ENCODE measurements at regions not wholly inside any gene's neighbourhood (a gene's known extent, or its start where the extent isn't known, plus 50 kb on each side); places are given as distances from the start of the nearest gene placed in this dataset.

- TF ChIP-seq RFX5 (IDR thresholded peaks at IDR 0.05; ENCODE audit: low read length) (no peak), TCF12 (IDR thresholded peaks at IDR 0.05) (no peak), GATA2 (CRISPR knock-in tag; IDR thresholded peaks at IDR 0.05) (no peak), NFIC (IDR thresholded peaks at IDR 0.05; ENCODE audit: borderline replicate concordance) (no peak), FOSL2 (IDR thresholded peaks at IDR 0.05; ENCODE audit: borderline replicate concordance, low read depth) (no peak), SMC3 (IDR thresholded peaks at IDR 0.05; ENCODE audit: low read depth, low read length) (no peak)
- TF ChIP-seq, protein P1, sequence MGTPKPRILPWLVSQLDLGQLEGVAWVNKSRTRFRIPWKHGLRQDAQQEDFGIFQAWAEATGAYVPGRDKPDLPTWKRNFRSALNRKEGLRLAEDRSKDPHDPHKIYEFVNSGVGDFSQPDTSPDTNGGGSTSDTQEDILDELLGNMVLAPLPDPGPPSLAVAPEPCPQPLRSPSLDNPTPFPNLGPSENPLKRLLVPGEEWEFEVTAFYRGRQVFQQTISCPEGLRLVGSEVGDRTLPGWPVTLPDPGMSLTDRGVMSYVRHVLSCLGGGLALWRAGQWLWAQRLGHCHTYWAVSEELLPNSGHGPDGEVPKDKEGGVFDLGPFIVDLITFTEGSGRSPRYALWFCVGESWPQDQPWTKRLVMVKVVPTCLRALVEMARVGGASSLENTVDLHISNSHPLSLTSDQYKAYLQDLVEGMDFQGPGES (IDR thresholded peaks at IDR 0.05; ENCODE audit: low read depth, low read length): no peak
Measured at GRCh38 chr16:58842156-58842555, 108.0 kb upstream of the GOT2 start (continued).

DNA sequence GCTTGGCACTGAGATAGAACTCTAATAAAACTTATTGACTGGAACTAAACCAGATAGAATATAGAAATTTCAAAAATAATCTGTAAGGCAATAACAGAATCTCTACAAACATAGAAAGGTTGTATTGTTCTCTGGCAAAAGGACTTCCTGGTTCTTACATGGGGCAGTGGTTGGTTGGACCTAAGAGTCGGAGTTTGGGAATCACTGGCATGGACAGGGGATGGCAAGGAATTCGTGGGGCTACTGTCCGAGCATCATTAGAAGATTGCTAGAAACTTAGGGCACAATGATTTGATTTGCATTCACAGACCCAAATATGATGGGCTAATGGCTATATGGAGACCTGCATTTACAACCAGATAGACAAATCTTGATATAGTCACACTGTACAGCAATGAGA lies 103.8 kb upstream of the GOT2 start:
- no peak for DNase-seq
- no peak for TF ChIP-seq USF1 (IDR thresholded peaks at IDR 0.05; ENCODE audit: borderline replicate concordance, low read depth)
- TF ChIP-seq, protein P2, sequence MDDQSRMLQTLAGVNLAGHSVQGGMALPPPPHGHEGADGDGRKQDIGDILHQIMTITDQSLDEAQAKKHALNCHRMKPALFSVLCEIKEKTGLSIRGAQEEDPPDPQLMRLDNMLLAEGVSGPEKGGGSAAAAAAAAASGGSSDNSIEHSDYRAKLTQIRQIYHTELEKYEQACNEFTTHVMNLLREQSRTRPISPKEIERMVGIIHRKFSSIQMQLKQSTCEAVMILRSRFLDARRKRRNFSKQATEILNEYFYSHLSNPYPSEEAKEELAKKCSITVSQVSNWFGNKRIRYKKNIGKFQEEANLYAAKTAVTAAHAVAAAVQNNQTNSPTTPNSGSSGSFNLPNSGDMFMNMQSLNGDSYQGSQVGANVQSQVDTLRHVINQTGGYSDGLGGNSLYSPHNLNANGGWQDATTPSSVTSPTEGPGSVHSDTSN (IDR thresholded peaks at IDR 0.05): no peak
- TF ChIP-seq TCF12 (IDR thresholded peaks at IDR 0.05): no peak
- no peak for TF ChIP-seq RFX5 (IDR thresholded peaks at IDR 0.05; ENCODE audit: low read length)
- TF ChIP-seq, protein P3, sequence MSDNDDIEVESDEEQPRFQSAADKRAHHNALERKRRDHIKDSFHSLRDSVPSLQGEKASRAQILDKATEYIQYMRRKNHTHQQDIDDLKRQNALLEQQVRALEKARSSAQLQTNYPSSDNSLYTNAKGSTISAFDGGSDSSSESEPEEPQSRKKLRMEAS (IDR thresholded peaks at IDR 0.05; ENCODE audit: low read depth): no peak
- TF ChIP-seq TEAD4 (IDR thresholded peaks at IDR 0.05; ENCODE audit: borderline replicate concordance, insufficient read depth): no peak
- no peak for TF ChIP-seq USF2 (IDR thresholded peaks at IDR 0.05; ENCODE audit: borderline replicate concordance, low read depth, low read length)
- no peak for TF ChIP-seq FOXM1 (IDR thresholded peaks at IDR 0.05; ENCODE audit: low read depth)
- no peak for TF ChIP-seq MXI1 (IDR thresholded peaks at IDR 0.05; ENCODE audit: low read depth, low read length)
- TF ChIP-seq, protein P4, sequence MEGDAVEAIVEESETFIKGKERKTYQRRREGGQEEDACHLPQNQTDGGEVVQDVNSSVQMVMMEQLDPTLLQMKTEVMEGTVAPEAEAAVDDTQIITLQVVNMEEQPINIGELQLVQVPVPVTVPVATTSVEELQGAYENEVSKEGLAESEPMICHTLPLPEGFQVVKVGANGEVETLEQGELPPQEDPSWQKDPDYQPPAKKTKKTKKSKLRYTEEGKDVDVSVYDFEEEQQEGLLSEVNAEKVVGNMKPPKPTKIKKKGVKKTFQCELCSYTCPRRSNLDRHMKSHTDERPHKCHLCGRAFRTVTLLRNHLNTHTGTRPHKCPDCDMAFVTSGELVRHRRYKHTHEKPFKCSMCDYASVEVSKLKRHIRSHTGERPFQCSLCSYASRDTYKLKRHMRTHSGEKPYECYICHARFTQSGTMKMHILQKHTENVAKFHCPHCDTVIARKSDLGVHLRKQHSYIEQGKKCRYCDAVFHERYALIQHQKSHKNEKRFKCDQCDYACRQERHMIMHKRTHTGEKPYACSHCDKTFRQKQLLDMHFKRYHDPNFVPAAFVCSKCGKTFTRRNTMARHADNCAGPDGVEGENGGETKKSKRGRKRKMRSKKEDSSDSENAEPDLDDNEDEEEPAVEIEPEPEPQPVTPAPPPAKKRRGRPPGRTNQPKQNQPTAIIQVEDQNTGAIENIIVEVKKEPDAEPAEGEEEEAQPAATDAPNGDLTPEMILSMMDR (IDR thresholded peaks at IDR 0.05): no peak
- no peak for TF ChIP-seq JUND (IDR thresholded peaks at IDR 0.05)
- TF ChIP-seq EZH2phosphoT487 (IDR thresholded peaks at IDR 0.05; ENCODE audit: borderline replicate concordance, low read depth): no peak
- TF ChIP-seq SMC3 (IDR thresholded peaks at IDR 0.05; ENCODE audit: low read depth, low read length): no peak
- no peak overlapping the region for H3K9ac ChIP-seq
- H3K27me3 ChIP-seq (ENCODE audit: insufficient read depth): no peaks in the 10 kb centered on the region
- H3K4me3 ChIP-seq (ENCODE audit: low read depth in 2 of 2, low read length in 1 of 2): no peak overlapping the region
- no peak overlapping the region for H3K27ac ChIP-seq (ENCODE audit: low read depth in 2 of 2, low read length in 1 of 2)
- no peaks in the 10 kb centered on the region for H3K36me3 ChIP-seq (replicated peaks in 1 of 2; ENCODE audit: control insufficient read depth in 1 of 2, insufficient read depth in 2 of 2, low read length in 1 of 2)
- no peak overlapping the region for H3K4me2 ChIP-seq
- H2AFZ ChIP-seq (ENCODE audit: low read depth): no peak overlapping the region
- 17% methylated on average over 3 of the region's 3 CpGs for WGBS (ENCODE audit: low lambda C conversion rate)
- ChIA-PET POLR2A (no interaction called here), CTCF (no interaction called here)
- no peaks in the 10 kb centered on the region for H3K4me1 ChIP-seq (ENCODE audit: control insufficient read depth in 1 of 2, insufficient read depth in 2 of 2, low read depth in 1 of 2, low read length in 1 of 2)
- no peaks in the 10 kb centered on the region for H3K79me2 ChIP-seq (ENCODE audit: insufficient read depth)
- no peaks in the 10 kb centered on the region for H4K20me1 ChIP-seq (ENCODE audit: insufficient read depth)
- no peaks in the 10 kb centered on the region for H3K9me2 ChIP-seq
- no peaks in the 10 kb centered on the region for H3K9me3 ChIP-seq
- no peaks in the 10 kb centered on the region for H3F3A ChIP-seq (replicated peaks; ENCODE audit: insufficient read depth)

All from SK-N-SH (cell line).